H1 (cell line): ENCODE measurements at regions not wholly inside any gene's neighbourhood (a gene's known extent, or its start where the extent isn't known, plus 50 kb on each side); places are given as distances from the start of the nearest gene placed in this dataset.

Experiments used
- CREB1 ChIP-seq: IDR thresholded peaks from 2 replicates; pipeline ENCODE4 v1.6.1; 2012; ENCODE audit warnings: inconsistent platforms
- EP300 ChIP-seq, 2 experiments: IDR thresholded peaks; 1 replicate in 1 of 2; 2 replicates in 1 of 2; pipeline ENCODE4 v1.6.1; 2011 to 2012; ENCODE audit warnings: low read depth in 2 of 2, low read length in 2 of 2, mild to moderate bottlenecking in 2 of 2, borderline replicate concordance in 1 of 2, inconsistent platforms in 1 of 2, moderate library complexity in 1 of 2
- GABPA ChIP-seq: IDR thresholded peaks from 2 replicates; pipeline ENCODE4 v1.6.1; 2011; ENCODE audit warnings: mild to moderate bottlenecking, low read length, moderate library complexity, borderline replicate concordance; ENCODE audit not compliant: insufficient read depth
- HDAC2 ChIP-seq, 2 experiments: fragments of 300-600 bp in 1 of 2; sonication (generic) in 1 of 2; IDR thresholded peaks; 2 replicates each; pipeline ENCODE4 v1.6.1; 2011 to 2012; ENCODE audit warnings: low read depth in 2 of 2, low read length in 2 of 2, mild to moderate bottlenecking in 2 of 2, moderate library complexity in 2 of 2, borderline replicate concordance in 1 of 2, inconsistent platforms in 1 of 2
- POLR2A ChIP-seq, 2 experiments: IDR thresholded peaks; 1 replicate in 1 of 2; 2 replicates in 1 of 2; pipeline ENCODE4 v1.6.1; 2011; ENCODE audit warnings: low read depth in 2 of 2, low read length in 2 of 2, mild to moderate bottlenecking in 2 of 2; ENCODE audit errors: control extremely low read depth in 1 of 2
- SP1 ChIP-seq: IDR thresholded peaks from 2 replicates; pipeline ENCODE4 v1.6.1; 2011; ENCODE audit warnings: low read depth, low read length
- TBP ChIP-seq: IDR thresholded peaks from 2 replicates; pipeline ENCODE4 v1.6.1; 2011; ENCODE audit warnings: low read depth, low read length, improper control_type of control experiment
- YY1 ChIP-seq: IDR thresholded peaks from 2 replicates; pipeline ENCODE4 v1.6.1; 2011; ENCODE audit warnings: low read depth, mild to moderate bottlenecking, low read length
- ZNF274 ChIP-seq: IDR thresholded peaks from 2 replicates; pipeline ENCODE4 v1.7.0; 2012; ENCODE audit warnings: low read length, borderline replicate concordance; ENCODE audit errors: extremely low read depth
- TF ChIP-seq, protein P1 (sequence below), 3 experiments: IDR thresholded peaks; 1 replicate in 2 of 3; 2 replicates in 1 of 3; pipeline versions ENCODE4 v1.5.1 to v1.6.1; 2011; ENCODE audit warnings: low read length in 3 of 3, mild to moderate bottlenecking in 3 of 3, inconsistent platforms in 2 of 3, low read depth in 1 of 3, moderate library complexity in 1 of 3; ENCODE audit not compliant: insufficient read depth in 1 of 3; ENCODE audit errors: control extremely low read depth in 1 of 3

DNA sequence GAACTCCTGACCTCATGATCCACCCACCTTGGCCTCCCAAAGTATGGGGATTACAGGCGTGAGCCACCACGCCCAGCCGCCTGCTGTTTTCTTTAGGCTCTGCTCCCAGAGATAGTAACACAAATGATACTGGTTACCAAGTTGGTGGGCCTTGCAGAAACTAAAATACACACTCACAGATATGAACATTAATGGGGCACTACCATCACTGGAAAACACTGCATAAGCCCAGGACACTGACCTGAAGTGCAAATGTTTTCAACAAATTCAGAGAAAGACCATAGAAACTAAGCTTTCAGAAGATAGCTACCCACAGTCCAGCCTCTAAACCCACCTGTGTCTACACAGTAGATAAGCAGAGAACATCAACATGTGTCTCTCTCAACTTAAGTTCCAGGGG is 180.5 kb downstream of the FCRL5 start:
- TF ChIP-seq HDAC2 (IDR thresholded peaks at IDR 0.05; ENCODE audit: borderline replicate concordance in 1 of 2, low read depth in 2 of 2, low read length in 2 of 2) (no peak), POLR2A (IDR thresholded peaks at IDR 0.05; ENCODE audit: control extremely low read depth in 1 of 2, low read depth in 2 of 2, low read length in 2 of 2) (no peak), GABPA (no peak), TBP (no peak), EP300 (IDR thresholded peaks at IDR 0.05; ENCODE audit: borderline replicate concordance in 1 of 2, low read depth in 2 of 2, low read length in 2 of 2) (no peak), CREB1 (no peak), SP1 (no peak), YY1 (no peak), ZNF274 (no peak)
- TF ChIP-seq, protein P1, sequence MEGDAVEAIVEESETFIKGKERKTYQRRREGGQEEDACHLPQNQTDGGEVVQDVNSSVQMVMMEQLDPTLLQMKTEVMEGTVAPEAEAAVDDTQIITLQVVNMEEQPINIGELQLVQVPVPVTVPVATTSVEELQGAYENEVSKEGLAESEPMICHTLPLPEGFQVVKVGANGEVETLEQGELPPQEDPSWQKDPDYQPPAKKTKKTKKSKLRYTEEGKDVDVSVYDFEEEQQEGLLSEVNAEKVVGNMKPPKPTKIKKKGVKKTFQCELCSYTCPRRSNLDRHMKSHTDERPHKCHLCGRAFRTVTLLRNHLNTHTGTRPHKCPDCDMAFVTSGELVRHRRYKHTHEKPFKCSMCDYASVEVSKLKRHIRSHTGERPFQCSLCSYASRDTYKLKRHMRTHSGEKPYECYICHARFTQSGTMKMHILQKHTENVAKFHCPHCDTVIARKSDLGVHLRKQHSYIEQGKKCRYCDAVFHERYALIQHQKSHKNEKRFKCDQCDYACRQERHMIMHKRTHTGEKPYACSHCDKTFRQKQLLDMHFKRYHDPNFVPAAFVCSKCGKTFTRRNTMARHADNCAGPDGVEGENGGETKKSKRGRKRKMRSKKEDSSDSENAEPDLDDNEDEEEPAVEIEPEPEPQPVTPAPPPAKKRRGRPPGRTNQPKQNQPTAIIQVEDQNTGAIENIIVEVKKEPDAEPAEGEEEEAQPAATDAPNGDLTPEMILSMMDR (IDR thresholded peaks at IDR 0.05; ENCODE audit: control extremely low read depth in 1 of 3, insufficient read depth in 1 of 3, low read depth in 1 of 3, low read length in 3 of 3), result no peak
